Naive thymus-derived CD4-positive, alpha-beta T cell (primary cell): ENCODE measurements at regions not wholly inside any gene's neighbourhood (a gene's known extent, or its start where the extent isn't known, plus 50 kb on each side); places are given as distances from the start of the nearest gene placed in this dataset.

Source experiments
- ATAC-seq: fragments of 150-1000 bp; cut with Tn5 transposase; 2 replicates; pipeline ENCODE4 v1.10.0; 2021; ENCODE audit warnings: mild to moderate bottlenecking, moderate library complexity
- CTCF ChIA-PET: fragments of 350-600 bp; sonication (Branson Sonifier 250); formaldehyde crosslinking; loops from one replicate; lab custom pipeline; 2021; ENCODE audit warnings: antibody characterized with exemption; lab: Charles Lee
- POLR2A ChIA-PET: fragments of 350-600 bp; sonication (Branson Sonifier 250); formaldehyde crosslinking; loops from one replicate; lab custom pipeline; 2021; ENCODE audit warnings: antibody characterized with exemption, inconsistent platforms; lab: Charles Lee
- DNase-seq, 9 donors: peaks; one replicate each; pipeline versions ENCODE4 v3.0.0 to v3.0.0-alpha.2; 2020 to 2022; ENCODE audit warnings: mixed read lengths in 1 of 9
- H3K27ac ChIP-seq: one replicate; pipeline ENCODE4 v1.7.0; 2013; ENCODE audit warnings: mild to moderate bottlenecking, low read depth, low read length, moderate library complexity
- H3K27me3 ChIP-seq, 2 donors: one replicate each; pipeline ENCODE4 v1.7.0; 2013; ENCODE audit warnings: low read length in 2 of 2, mild to moderate bottlenecking in 2 of 2, moderate library complexity in 2 of 2; ENCODE audit not compliant: control insufficient read depth in 2 of 2, insufficient read depth in 2 of 2
- H3K36me3 ChIP-seq, 3 experiments: 1 replicate in 2 of 3; 2 replicates in 1 of 3; pipeline ENCODE4 v1.7.0; 2013; ENCODE audit warnings: low read length in 3 of 3, mild to moderate bottlenecking in 3 of 3, moderate library complexity in 1 of 3; ENCODE audit not compliant: insufficient read depth in 3 of 3, control insufficient read depth in 2 of 3
- H3K4me1 ChIP-seq, 2 donors: one replicate each; pipeline ENCODE4 v1.7.0; 2013; ENCODE audit warnings: low read length in 2 of 2, mild to moderate bottlenecking in 2 of 2, moderate library complexity in 1 of 2; ENCODE audit not compliant: control insufficient read depth in 2 of 2, insufficient read depth in 2 of 2
- H3K4me3 ChIP-seq: 2 replicates; pipeline ENCODE4 v1.7.0; 2013; ENCODE audit warnings: mild to moderate bottlenecking, low read length
- H3K9me3 ChIP-seq, 3 experiments: 1 replicate in 2 of 3; 2 replicates in 1 of 3; pipeline ENCODE4 v1.7.0; 2013; ENCODE audit warnings: low read length in 3 of 3; ENCODE audit not compliant: control insufficient read depth in 2 of 3
- H3K27ac Mint-ChIP-seq, 9 donors: one replicate each; pipeline ENCODE4 v1.8.0; 2020 to 2022; ENCODE audit warnings: mixed read lengths in 9 of 9, mild to moderate bottlenecking in 8 of 9, moderate library complexity in 5 of 9, inconsistent platforms in 2 of 9
- H3K27me3 Mint-ChIP-seq, 5 donors: one replicate each; pipeline ENCODE4 v1.8.0; 2021 to 2022; ENCODE audit warnings: mixed read lengths in 5 of 5, mild to moderate bottlenecking in 1 of 5
- H3K36me3 Mint-ChIP-seq, 5 donors: one replicate each; pipeline ENCODE4 v1.8.0; 2020 to 2022; ENCODE audit warnings: mixed read lengths in 5 of 5, mild to moderate bottlenecking in 3 of 5, inconsistent platforms in 1 of 5
- H3K4me1 Mint-ChIP-seq, 7 donors: one replicate each; pipeline ENCODE4 v1.8.0; 2020 to 2022; ENCODE audit warnings: mixed read lengths in 7 of 7, mild to moderate bottlenecking in 3 of 7, inconsistent platforms in 1 of 7
- H3K4me3 Mint-ChIP-seq, 10 donors: one replicate each; pipeline ENCODE4 v1.8.0; 2020 to 2022; ENCODE audit warnings: mild to moderate bottlenecking in 10 of 10, mixed read lengths in 10 of 10, moderate library complexity in 6 of 10, inconsistent platforms in 2 of 10
- H3K9me3 Mint-ChIP-seq, 11 donors: one replicate each; pipeline ENCODE4 v1.8.0; 2020 to 2022; ENCODE audit warnings: mixed read lengths in 11 of 11, mild to moderate bottlenecking in 4 of 11, inconsistent platforms in 1 of 11, moderate library complexity in 1 of 11
- intact Hi-C, 2 donors: fragments of 100-400 bp; cut with micrococcal nuclease; formaldehyde crosslinking; loops; one replicate each; pipeline ENCODE4 v1.15.1; 2023

DNA sequence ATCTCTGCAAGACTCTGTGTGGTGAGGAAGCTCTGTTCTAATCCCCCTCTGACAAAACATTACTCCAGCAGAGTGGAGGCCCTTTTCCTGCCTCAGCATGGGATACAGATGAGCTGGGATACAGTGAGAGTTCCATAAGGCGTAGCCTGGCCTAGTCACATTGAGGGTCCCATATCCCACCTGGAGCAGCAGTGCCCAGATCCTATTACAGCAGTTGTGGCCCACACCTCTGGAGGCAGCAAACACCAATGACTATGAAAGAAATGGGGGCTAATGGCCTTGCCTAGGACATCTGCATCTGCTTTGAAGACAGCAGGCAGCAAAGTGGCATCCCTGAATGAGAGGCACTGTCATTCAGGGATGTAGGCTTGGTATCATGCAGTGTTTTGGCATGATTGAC is 534.5 kb downstream of the TDRD15 start:
- Histone ChIP-seq H3K27ac (no peak overlapping the region), H3K9me3 (no peaks in the 10 kb centered on the region), H3K36me3 (no peaks in the 10 kb centered on the region), H3K4me1 (no peaks in the 10 kb centered on the region), H3K4me3 (no peak overlapping the region), H3K27me3 (no peaks in the 10 kb centered on the region)
- no peak overlapping the region for H3K4me3 Mint-ChIP-seq
- H3K27me3 Mint-ChIP-seq: no peaks in the 10 kb centered on the region
- no peaks in the 10 kb centered on the region for H3K4me1 Mint-ChIP-seq
- CTCF ChIA-PET: no interaction called here
- H3K27ac Mint-ChIP-seq: no peak overlapping the region
- ATAC-seq (no peak), DNase-seq (no peak)
- peaks cover 0 to 15% (median 3%) of the 10 kb centered on the region in 11 donors for H3K9me3 Mint-ChIP-seq
- intact Hi-C loops: no loop called here
- H3K36me3 Mint-ChIP-seq: no peaks in the 10 kb centered on the region
- POLR2A ChIA-PET: no interaction called here

DNA sequence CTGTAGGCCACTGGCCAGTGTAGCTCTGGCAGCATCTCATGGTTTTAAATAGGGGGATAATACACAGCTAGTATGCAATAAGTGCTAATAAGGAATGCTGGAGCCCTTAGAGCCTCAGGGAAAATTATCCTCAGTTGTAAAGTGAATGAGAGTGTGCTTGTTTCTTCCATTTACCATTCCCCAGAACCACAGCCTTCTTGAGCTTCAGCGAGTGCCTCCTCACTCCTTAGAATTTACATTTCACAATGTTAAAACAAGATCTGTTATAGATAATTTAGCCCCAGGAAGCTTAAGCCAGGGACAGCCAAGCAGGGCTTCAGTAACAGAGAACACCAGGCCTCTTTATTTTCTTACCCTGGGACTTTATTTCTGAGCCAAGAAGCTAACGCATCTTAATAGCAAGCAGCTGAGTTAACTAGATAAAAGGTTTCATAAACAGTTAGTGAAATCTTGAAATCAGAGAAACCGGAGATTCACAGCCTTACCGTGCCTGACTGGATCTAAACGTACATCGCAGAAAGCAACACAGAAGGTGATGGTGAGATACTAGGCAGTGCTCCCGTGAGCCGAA is 535.2 kb downstream of the TDRD15 start:
- Mint-ChIP-seq H3K4me1 (no peaks in the 10 kb centered on the region), H3K9me3 (peaks cover 0 to 19% (median 3%) of the 10 kb centered on the region in 11 donors)
- no peak for ATAC-seq

DNA sequence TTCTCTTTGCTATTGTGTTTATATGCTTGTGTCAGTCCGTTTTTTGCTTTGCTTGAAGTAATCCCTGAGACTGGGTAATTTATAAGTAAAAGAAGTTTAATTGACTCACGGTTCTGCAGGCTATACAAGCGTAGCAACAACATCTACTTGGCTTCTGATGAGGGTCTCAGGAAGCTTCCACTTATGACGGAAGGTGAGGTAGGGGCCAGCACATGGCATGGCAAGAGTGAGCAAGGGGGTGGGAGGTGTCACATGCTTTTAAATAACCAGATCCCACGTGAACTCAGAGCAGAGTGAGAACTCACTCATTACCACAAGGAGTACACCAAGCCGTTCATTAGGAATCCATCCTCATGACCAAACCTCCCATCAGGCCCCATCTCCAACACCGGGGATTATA is 540.3 kb downstream of the TDRD15 start:
- ChIA-PET POLR2A (no interaction called here), CTCF (no interaction called here)
- Mint-ChIP-seq H3K4me1 (no peaks in the 10 kb centered on the region), H3K27ac (no peak overlapping the region), H3K36me3 (no peaks in the 10 kb centered on the region), H3K27me3 (no peaks in the 10 kb centered on the region), H3K4me3 (no peak overlapping the region), H3K9me3 (peaks cover 0 to 33% (median 9%) of the 10 kb centered on the region in 11 donors)
- Histone ChIP-seq H3K36me3 (no peaks in the 10 kb centered on the region), H3K27ac (no peak overlapping the region), H3K9me3 (no peaks in the 10 kb centered on the region), H3K4me3 (no peak overlapping the region), H3K27me3 (no peaks in the 10 kb centered on the region), H3K4me1 (no peaks in the 10 kb centered on the region)
- ATAC-seq: no peak
- no peak for DNase-seq
- intact Hi-C loops: no loop called here

More for the DNA sequence above, 535.2 kb downstream of the TDRD15 start:
- intact Hi-C loops: no loop called here
- Mint-ChIP-seq H3K36me3 (no peaks in the 10 kb centered on the region), H3K4me3 (no peak overlapping the region), H3K27me3 (no peaks in the 10 kb centered on the region), H3K27ac (no peak overlapping the region)
- H3K4me3 ChIP-seq: no peak overlapping the region
- no peaks in the 10 kb centered on the region for H3K27me3 ChIP-seq
- H3K4me1 ChIP-seq: no peaks in the 10 kb centered on the region
- ChIA-PET POLR2A (no interaction called here), CTCF (no interaction called here)
- no peaks in the 10 kb centered on the region for H3K36me3 ChIP-seq
- no peak overlapping the region for H3K27ac ChIP-seq
- no peaks in the 10 kb centered on the region for H3K9me3 ChIP-seq
- DNase-seq: no peak

DNA sequence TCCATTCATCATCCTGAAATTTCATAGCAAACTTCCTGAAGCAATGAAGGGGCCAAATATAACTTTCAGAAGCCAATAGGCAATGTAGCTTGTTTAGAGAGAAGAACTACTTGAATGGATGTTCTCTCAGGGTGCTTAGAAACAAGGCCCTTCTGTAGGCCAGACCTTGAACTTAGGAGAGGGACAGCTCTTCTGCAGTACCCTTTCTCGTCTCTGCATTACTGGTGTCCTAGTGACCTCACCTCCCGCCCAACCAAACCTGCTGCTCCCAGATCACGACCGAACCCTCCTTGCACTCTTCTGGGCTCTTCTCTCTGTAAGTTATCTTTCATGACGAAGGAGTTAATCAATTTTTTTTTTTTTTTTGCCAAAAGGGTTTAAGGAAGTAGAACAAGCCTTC is 543.9 kb downstream of the TDRD15 start:
- ChIA-PET POLR2A (no interaction called here), CTCF (no interaction called here)
- intact Hi-C loops: no loop called here
- no peaks in the 10 kb centered on the region for H3K36me3 ChIP-seq
- H3K27ac ChIP-seq: no peak overlapping the region
- Mint-ChIP-seq H3K27me3 (no peaks in the 10 kb centered on the region), H3K9me3 (peaks cover 0 to 25% (median 8%) of the 10 kb centered on the region in 11 donors), H3K36me3 (no peaks in the 10 kb centered on the region), H3K4me1 (no peaks in the 10 kb centered on the region), H3K27ac (no peak overlapping the region), H3K4me3 (no peak overlapping the region)
- no peaks in the 10 kb centered on the region for H3K27me3 ChIP-seq
- ATAC-seq: no peak
- DNase-seq: no peak
- H3K9me3 ChIP-seq: no peaks in the 10 kb centered on the region
- no peaks in the 10 kb centered on the region for H3K4me1 ChIP-seq
- no peak overlapping the region for H3K4me3 ChIP-seq

DNA sequence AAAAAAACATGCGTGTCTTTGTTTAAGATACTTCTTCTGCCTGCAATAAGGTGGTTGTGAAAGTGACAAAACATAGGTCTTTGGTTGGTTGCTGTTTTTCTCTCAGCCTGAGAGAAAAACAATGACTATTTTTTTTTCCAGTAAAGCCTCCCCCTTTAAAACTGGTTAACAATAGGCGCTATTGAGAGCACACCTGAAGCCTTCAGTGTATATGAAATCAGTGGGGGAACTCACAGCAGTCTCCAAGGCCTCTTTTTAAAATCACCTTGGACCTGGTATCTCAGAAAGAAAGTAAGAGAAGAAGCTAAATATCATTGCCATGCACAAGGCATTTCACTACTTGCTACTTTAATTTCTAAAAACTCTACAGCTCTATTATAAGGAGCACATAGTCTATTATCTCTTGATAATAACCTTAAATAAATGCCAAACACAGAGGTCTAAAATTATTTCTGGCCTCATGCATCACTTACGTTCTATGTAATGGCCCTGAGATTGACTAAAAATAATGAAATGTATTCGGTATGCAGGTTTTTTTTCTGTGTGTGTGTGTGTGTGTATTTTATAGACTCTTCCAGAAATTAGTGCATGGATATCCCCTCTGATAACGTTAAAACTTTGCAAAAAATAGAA is 544.4 kb downstream of the TDRD15 start:
- H3K36me3 Mint-ChIP-seq: no peaks in the 10 kb centered on the region
- H3K4me3 ChIP-seq: no peak overlapping the region
- H3K27me3 ChIP-seq: no peaks in the 10 kb centered on the region
- DNase-seq (no peak), ATAC-seq (no peak)
- peaks cover 0 to 25% (median 8%) of the 10 kb centered on the region in 11 donors for H3K9me3 Mint-ChIP-seq
- no peak overlapping the region for H3K27ac Mint-ChIP-seq
- intact Hi-C loops: no loop called here
- H3K4me3 Mint-ChIP-seq: no peak overlapping the region
- no peaks in the 10 kb centered on the region for H3K36me3 ChIP-seq
- no peaks in the 10 kb centered on the region for H3K9me3 ChIP-seq
- H3K27ac ChIP-seq: no peak overlapping the region
- H3K27me3 Mint-ChIP-seq: no peaks in the 10 kb centered on the region
- H3K4me1 ChIP-seq: no peaks in the 10 kb centered on the region
- no peaks in the 10 kb centered on the region for H3K4me1 Mint-ChIP-seq
- POLR2A ChIA-PET: no interaction called here
- CTCF ChIA-PET: no interaction called here

DNA sequence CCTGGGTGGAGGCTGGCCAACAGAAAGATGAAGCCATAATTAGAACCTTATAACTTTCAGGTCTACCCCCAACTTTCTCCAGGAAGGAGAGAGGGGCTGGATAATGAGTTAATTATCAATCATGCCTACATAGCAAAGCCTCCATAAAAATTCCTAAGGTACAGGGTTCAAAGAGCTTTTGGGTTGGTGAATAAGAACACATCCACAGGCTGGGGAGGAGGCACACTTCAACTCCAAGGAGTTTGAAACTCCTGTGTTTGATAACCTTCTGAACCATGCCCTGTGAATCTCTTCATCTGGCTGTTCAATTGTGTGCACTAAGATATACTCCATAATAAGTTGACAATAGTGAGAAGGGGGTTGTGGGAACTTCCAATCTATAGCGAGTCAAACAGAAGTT is 552.3 kb downstream of the TDRD15 start:
- DNase-seq (no peak), ATAC-seq (no peak)
- Mint-ChIP-seq H3K27me3 (no peaks in the 10 kb centered on the region), H3K4me3 (no peak overlapping the region), H3K9me3 (peaks cover 0 to 27% (median 5%) of the 10 kb centered on the region in 11 donors), H3K4me1 (no peaks in the 10 kb centered on the region), H3K36me3 (no peaks in the 10 kb centered on the region), H3K27ac (no peak overlapping the region)
- no peaks in the 10 kb centered on the region for H3K9me3 ChIP-seq
- H3K27ac ChIP-seq: no peak overlapping the region
- intact Hi-C loops: no loop called here
- no peaks in the 10 kb centered on the region for H3K4me1 ChIP-seq
- ChIA-PET CTCF (no interaction called here), POLR2A (no interaction called here)
- no peak overlapping the region for H3K4me3 ChIP-seq
- H3K36me3 ChIP-seq: no peaks in the 10 kb centered on the region
- no peaks in the 10 kb centered on the region for H3K27me3 ChIP-seq

DNA sequence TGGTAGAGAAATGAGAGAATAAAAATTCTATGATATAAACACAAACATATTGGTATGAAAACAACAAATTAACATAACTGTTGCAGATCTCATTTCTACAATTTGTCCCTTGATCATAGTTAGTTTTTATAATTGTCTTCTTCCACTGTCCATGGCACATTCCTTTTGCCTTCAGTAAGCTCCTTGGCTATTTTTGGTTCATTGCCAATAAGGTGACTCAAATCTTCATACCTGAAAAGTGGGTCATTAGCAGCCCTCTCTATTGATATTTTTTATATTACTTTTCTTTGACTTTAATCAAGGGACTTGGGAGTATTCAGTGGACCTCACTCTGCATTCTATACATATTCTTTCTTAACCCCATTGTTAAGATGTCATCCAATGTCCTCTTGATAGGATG is 552.9 kb downstream of the TDRD15 start:
- no peak for DNase-seq
- no peak overlapping the region for H3K4me3 Mint-ChIP-seq
- Histone ChIP-seq H3K4me1 (no peaks in the 10 kb centered on the region), H3K36me3 (no peaks in the 10 kb centered on the region), H3K4me3 (no peak overlapping the region), H3K27me3 (no peaks in the 10 kb centered on the region), H3K27ac (no peak overlapping the region), H3K9me3 (no peaks in the 10 kb centered on the region)
- H3K27ac Mint-ChIP-seq: no peak overlapping the region
- H3K9me3 Mint-ChIP-seq: peaks cover 0 to 28% (median 5%) of the 10 kb centered on the region in 11 donors
- no peaks in the 10 kb centered on the region for H3K4me1 Mint-ChIP-seq
- no peaks in the 10 kb centered on the region for H3K36me3 Mint-ChIP-seq
- intact Hi-C loops: no loop called here
- CTCF ChIA-PET: no interaction called here
- ATAC-seq: no peak
- POLR2A ChIA-PET: no interaction called here
- H3K27me3 Mint-ChIP-seq: no peaks in the 10 kb centered on the region
